ENCODE measurements at regions not wholly inside any gene's neighbourhood (a gene's known extent, or its start where the extent isn't known, plus 50 kb on each side); places are given as distances from the start of the nearest gene placed in this dataset.
"Not testable (repeated sequence)": the region's sequence is repeated elsewhere in the genome, so short reads cannot be mapped to it uniquely, and the experiment has no call there.

- DNase-seq (ENCODE audit: low read depth), result no peak
Measured at GRCh38 chr2:126085011-126085795, 570.8 kb upstream of the GYPC start.

GRCh38 chr2:126100962-126101361 is 555.0 kb upstream of the GYPC start:
- no peak for DNase-seq (ENCODE audit: low read depth)

GRCh38 chr2:126106006-126106405 is 550.0 kb upstream of the GYPC start:
- DNase-seq (ENCODE audit: low read depth), result no peak

- no peak for DNase-seq (ENCODE audit: low read depth)
Measured at GRCh38 chr2:126107883-126108282, 548.1 kb upstream of the GYPC start.

GRCh38 chr2:126115975-126116374 is 540.0 kb upstream of the GYPC start:
- DNase-seq (ENCODE audit: low read depth), result no peak

GRCh38 chr2:126117886-126118285 is 538.1 kb upstream of the GYPC start:
- DNase-seq (ENCODE audit: low read depth), result no peak

GRCh38 chr2:126145752-126146151 is 510.2 kb upstream of the GYPC start:
- no peak for DNase-seq (ENCODE audit: low read depth)

- DNase-seq (ENCODE audit: low read depth), result no peak
Measured at GRCh38 chr2:126154256-126154785, 501.6 kb upstream of the GYPC start.

- not testable (repeated sequence) for DNase-seq (ENCODE audit: low read depth)
Measured at GRCh38 chr2:126160950-126161349, 495.0 kb upstream of the GYPC start.

GRCh38 chr2:126172631-126173184 is 483.2 kb upstream of the GYPC start:
- no peak for DNase-seq (ENCODE audit: low read depth)

GRCh38 chr2:126175222-126175621 is 480.7 kb upstream of the GYPC start:
- no peak for DNase-seq (ENCODE audit: low read depth)

GRCh38 chr2:126177479-126177878 is 478.5 kb upstream of the GYPC start:
- no peak for DNase-seq (ENCODE audit: low read depth)

- no peak for DNase-seq (ENCODE audit: low read depth)
Measured at GRCh38 chr2:126187668-126188067, 468.3 kb upstream of the GYPC start.

GRCh38 chr2:126189527-126189926 is 466.4 kb upstream of the GYPC start:
- DNase-seq (ENCODE audit: low read depth), result no peak

- no peak for DNase-seq (ENCODE audit: low read depth)
Measured at GRCh38 chr2:126200538-126200937, 455.4 kb upstream of the GYPC start.

GRCh38 chr2:126208266-126208665 is 447.7 kb upstream of the GYPC start:
- DNase-seq (ENCODE audit: low read depth), result no peak

GRCh38 chr2:126212735-126213134 is 443.2 kb upstream of the GYPC start:
- DNase-seq (ENCODE audit: low read depth), result no peak

GRCh38 chr2:126219081-126219480 is 436.9 kb upstream of the GYPC start:
- DNase-seq (ENCODE audit: low read depth), result no peak

GRCh38 chr2:126220331-126220730 is 435.6 kb upstream of the GYPC start:
- no peak for DNase-seq (ENCODE audit: low read depth)

GRCh38 chr2:126221506-126221905 is 434.5 kb upstream of the GYPC start:
- no peak for DNase-seq (ENCODE audit: low read depth)

- DNase-seq (ENCODE audit: low read depth), result no peak
Measured at GRCh38 chr2:126222278-126222677, 433.7 kb upstream of the GYPC start.

GRCh38 chr2:126224776-126225175 is 431.2 kb upstream of the GYPC start:
- DNase-seq (ENCODE audit: low read depth), result no peak

- DNase-seq (ENCODE audit: low read depth), result no peak
Measured at GRCh38 chr2:126227250-126227649, 428.7 kb upstream of the GYPC start.

- DNase-seq (ENCODE audit: low read depth), result no peak
Measured at GRCh38 chr2:126228531-126228930, 427.4 kb upstream of the GYPC start.

Measured in stimulated activated CD8-positive, alpha-beta memory T cell treated with anti-CD3 and anti-CD28 coated beads, Interleukin-15, amount 100 ng/mL, for 1 hour (primary cell).